PC-3 (cell line): ENCODE measurements at regions not wholly inside any gene's neighbourhood (a gene's known extent, or its start where the extent isn't known, plus 50 kb on each side); places are given as distances from the start of the nearest gene placed in this dataset.
"Not testable (repeated sequence)": the region's sequence is repeated elsewhere in the genome, so short reads cannot be mapped to it uniquely, and the experiment has no call there.

Experiments
- ATAC-seq: fragments of 200-7000 bp; cut with Tn5 transposase; 2 replicates; pipeline ENCODE4 v1.9.1; 2020; ENCODE audit warnings: mild to moderate bottlenecking, moderate library complexity
- BruUV-seq: library from RNA; stranded (reverse); fragments of 400-500 nt; replicated peaks from 2 replicates; lab custom pipeline; 2021; lab: Mats Ljungman, UMichigan
- CTCF ChIA-PET: fragments of 300-600 bp; sonication (Branson Sonifier 250); formaldehyde crosslinking; loops from one replicate; lab custom pipeline; 2022; ENCODE audit warnings: antibody characterized with exemption; lab: Charles Lee
- POLR2A ChIA-PET: fragments of 300-600 bp; sonication (Branson Sonifier 250); formaldehyde crosslinking; loops from one replicate; lab custom pipeline; 2022; ENCODE audit warnings: antibody characterized with exemption; ENCODE audit not compliant: unreplicated experiment; lab: Charles Lee
- DNase-seq: peaks from one replicate; pipeline ENCODE4 v3.0.0-alpha.2; 2015
- H2AFZ ChIP-seq: fragments of 300-600 bp; sonication (generic); 2 replicates; pipeline ENCODE4 v1.6.0; 2016; ENCODE audit warnings: antibody characterized with exemption, low read length
- H3F3A ChIP-seq: fragments of 300-600 bp; sonication (generic); one replicate; pipeline ENCODE4 v1.6.0; 2017; ENCODE audit warnings: antibody characterized with exemption, low read length, control low read depth, mild to moderate bottlenecking; ENCODE audit not compliant: unreplicated experiment
- H3K27ac ChIP-seq: fragments of 300-600 bp; sonication (generic); 2 replicates; pipeline ENCODE4 v1.5.1; 2016; ENCODE audit warnings: mild to moderate bottlenecking, low read length
- H3K27me3 ChIP-seq: fragments of 300-600 bp; sonication (generic); 2 replicates; pipeline ENCODE4 v1.6.1; 2016; ENCODE audit warnings: low read length, mixed read lengths
- H3K36me3 ChIP-seq: fragments of 300-600 bp; sonication (generic); 2 replicates; pipeline ENCODE4 v1.6.1; 2016; ENCODE audit warnings: low read depth, mixed run types, low read length, mixed read lengths
- H3K4me1 ChIP-seq: fragments of 300-600 bp; sonication (generic); 2 replicates; pipeline ENCODE4 v1.5.1; 2016; ENCODE audit warnings: low read length; ENCODE audit not compliant: insufficient read depth
- H3K4me2 ChIP-seq: fragments of 300-600 bp; sonication (generic); 2 replicates; pipeline ENCODE4 v1.6.0; 2016; ENCODE audit warnings: low read length
- H3K4me3 ChIP-seq: fragments of 300-600 bp; sonication (generic); 2 replicates; pipeline ENCODE4 v1.5.1; 2016; ENCODE audit warnings: mild to moderate bottlenecking, low read length, mixed read lengths
- H3K79me2 ChIP-seq: fragments of 300-600 bp; sonication (generic); 2 replicates; pipeline ENCODE4 v1.6.1; 2017; ENCODE audit warnings: low read length, mixed read lengths
- H3K9ac ChIP-seq: fragments of 300-600 bp; sonication (generic); 2 replicates; pipeline ENCODE4 v1.6.0; 2016; ENCODE audit warnings: mild to moderate bottlenecking, low read length
- H3K9me2 ChIP-seq: fragments of 300-600 bp; sonication (generic); replicated peaks from 2 replicates; pipeline ENCODE4 v1.6.1; 2016; ENCODE audit warnings: mixed run types, low read length, mixed read lengths
- H3K9me3 ChIP-seq: fragments of 300-600 bp; sonication (generic); 2 replicates; pipeline ENCODE4 v1.6.1; 2016; ENCODE audit warnings: low read length, mixed read lengths
- H4K20me1 ChIP-seq: fragments of 300-600 bp; sonication (generic); 2 replicates; pipeline ENCODE4 v1.6.1; 2016; ENCODE audit warnings: low read length, mixed read lengths
- EZH2 ChIP-seq: fragments of 300-600 bp; sonication (generic); IDR thresholded peaks from one replicate; pipeline ENCODE4 v1.6.1; 2017; ENCODE audit warnings: antibody characterized with exemption, mild to moderate bottlenecking, low read length; ENCODE audit not compliant: unreplicated experiment
- EZH2phosphoT487 ChIP-seq: fragments of 300-600 bp; sonication (generic); IDR thresholded peaks from 2 replicates; pipeline ENCODE4 v1.6.1; 2018; ENCODE audit warnings: mild to moderate bottlenecking, antibody characterized with exemption, low read length, borderline replicate concordance
- intact Hi-C: fragments of 100-400 bp; cut with micrococcal nuclease; formaldehyde crosslinking; loops from 2 replicates; pipeline ENCODE4 v1.9.0; 2023
- TF ChIP-seq, protein P1 (sequence below): fragments of 300-600 bp; sonication (generic); conservative IDR thresholded peaks from 2 replicates; pipeline ENCODE4 v1.5.1; 2017; ENCODE audit warnings: antibody characterized with exemption, low read depth, mild to moderate bottlenecking, low read length

DNA sequence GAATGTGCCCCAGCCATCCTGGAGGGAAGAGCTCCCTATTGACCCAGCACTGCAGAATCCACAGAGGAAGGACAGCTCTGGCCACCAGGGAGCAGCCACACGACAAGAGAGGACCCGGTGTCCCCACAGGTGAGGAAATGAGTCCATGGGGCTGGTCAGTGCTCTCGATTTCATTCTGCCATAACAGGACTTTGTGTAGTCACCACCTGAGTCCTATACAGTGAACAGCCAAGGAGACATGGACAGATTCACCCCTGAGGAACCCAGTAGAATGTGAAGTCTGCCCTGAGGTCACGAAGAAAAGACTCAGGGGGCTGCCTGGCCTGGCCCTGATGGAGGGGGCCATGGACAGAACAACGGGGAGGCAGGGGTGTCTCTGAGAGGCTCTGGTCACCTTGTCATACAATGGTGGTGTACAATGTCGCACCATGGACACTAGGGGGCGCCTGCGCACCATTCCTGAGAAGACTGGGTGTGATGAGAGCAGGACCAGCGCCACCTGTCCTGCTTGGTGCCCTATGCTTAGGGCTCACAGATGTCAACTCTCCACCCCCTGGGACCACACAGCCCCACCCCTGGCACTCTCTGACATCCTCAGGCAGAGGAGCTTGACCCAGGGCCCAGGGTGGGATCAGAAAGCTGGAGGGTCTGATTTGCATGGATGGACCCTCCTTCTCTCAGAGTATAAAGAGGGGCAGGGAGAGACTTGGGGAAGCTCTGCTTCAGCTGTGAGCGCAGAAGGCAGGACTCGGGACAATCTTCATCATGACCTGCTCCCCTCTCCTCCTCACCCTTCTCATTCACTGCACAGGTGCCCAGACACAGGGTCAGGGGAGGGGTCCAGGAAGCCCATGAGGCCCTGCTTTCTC lies 77.4 kb downstream of the VPREB1 start:
- H3K4me1 ChIP-seq, POLR2A ChIA-PET: not testable (repeated sequence)

DNA sequence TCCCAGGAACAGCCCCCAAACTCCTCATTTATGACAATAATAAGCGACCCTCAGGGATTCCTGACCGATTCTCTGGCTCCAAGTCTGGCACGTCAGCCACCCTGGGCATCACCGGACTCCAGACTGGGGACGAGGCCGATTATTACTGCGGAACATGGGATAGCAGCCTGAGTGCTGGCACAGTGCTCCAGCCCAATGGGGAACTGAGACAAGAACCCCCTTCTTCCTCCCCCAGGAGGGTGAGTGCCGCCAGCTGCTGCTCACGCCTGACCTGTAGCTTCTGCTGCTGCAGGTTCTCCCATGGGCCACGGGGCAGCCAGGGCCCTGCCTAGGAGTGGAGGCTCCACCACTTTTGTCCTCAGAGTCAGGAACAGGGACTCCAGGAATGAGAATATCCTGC lies 78.2 kb downstream of the VPREB1 start:
- H3K4me2 ChIP-seq = no peak overlapping the region
- no peak overlapping the region for H3K27ac ChIP-seq
- H3K36me3 ChIP-seq = no peaks in the 10 kb centered on the region
- intact Hi-C loops = loop anchor here (5.0 kb wide), 1 partner anchor 115 kb away; no protein-coding TSS in a partner anchor
- POLR2A ChIA-PET = no interaction called here
- no TSS peak for BruUV-seq
- H3K27me3 ChIP-seq = no peaks in the 10 kb centered on the region
- H3K9ac ChIP-seq = no peak overlapping the region
- H3F3A ChIP-seq = no peaks in the 10 kb centered on the region
- ATAC-seq = no peak
- no peak overlapping the region for H3K4me3 ChIP-seq
- no peaks in the 10 kb centered on the region for H3K79me2 ChIP-seq
- H3K4me1 ChIP-seq = no peaks in the 10 kb centered on the region
- no peaks in the 10 kb centered on the region for H3K9me3 ChIP-seq
- no peaks in the 10 kb centered on the region for H3K9me2 ChIP-seq
- no peak for DNase-seq
- no peak overlapping the region for H2AFZ ChIP-seq
- TF ChIP-seq EZH2phosphoT487 (no peak), EZH2 (no peak)
- TF ChIP-seq, protein P1, sequence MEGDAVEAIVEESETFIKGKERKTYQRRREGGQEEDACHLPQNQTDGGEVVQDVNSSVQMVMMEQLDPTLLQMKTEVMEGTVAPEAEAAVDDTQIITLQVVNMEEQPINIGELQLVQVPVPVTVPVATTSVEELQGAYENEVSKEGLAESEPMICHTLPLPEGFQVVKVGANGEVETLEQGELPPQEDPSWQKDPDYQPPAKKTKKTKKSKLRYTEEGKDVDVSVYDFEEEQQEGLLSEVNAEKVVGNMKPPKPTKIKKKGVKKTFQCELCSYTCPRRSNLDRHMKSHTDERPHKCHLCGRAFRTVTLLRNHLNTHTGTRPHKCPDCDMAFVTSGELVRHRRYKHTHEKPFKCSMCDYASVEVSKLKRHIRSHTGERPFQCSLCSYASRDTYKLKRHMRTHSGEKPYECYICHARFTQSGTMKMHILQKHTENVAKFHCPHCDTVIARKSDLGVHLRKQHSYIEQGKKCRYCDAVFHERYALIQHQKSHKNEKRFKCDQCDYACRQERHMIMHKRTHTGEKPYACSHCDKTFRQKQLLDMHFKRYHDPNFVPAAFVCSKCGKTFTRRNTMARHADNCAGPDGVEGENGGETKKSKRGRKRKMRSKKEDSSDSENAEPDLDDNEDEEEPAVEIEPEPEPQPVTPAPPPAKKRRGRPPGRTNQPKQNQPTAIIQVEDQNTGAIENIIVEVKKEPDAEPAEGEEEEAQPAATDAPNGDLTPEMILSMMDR = no peak
- CTCF ChIA-PET = interaction anchor here (0.6 kb wide), 1 partner anchor 127 kb away, joined by 9 read pairs; no protein-coding TSS in a partner anchor
- no peaks in the 10 kb centered on the region for H4K20me1 ChIP-seq

More for the DNA sequence above, 77.4 kb downstream of the VPREB1 start:
- peak; percentile 94 for ATAC-seq
- H3K79me2 ChIP-seq, H3K27me3 ChIP-seq, H3K9ac ChIP-seq, CTCF ChIA-PET, H2AFZ ChIP-seq, H3K36me3 ChIP-seq, H3K9me2 ChIP-seq, H3K4me3 ChIP-seq, H3K9me3 ChIP-seq, BruUV-seq, H4K20me1 ChIP-seq, H3K4me2 ChIP-seq, H3F3A ChIP-seq, H3K27ac ChIP-seq: not testable (repeated sequence)
- DNase-seq = peak; percentile 73
- intact Hi-C loops = loop anchor here (5.0 kb wide), 1 partner anchor 115 kb away; no protein-coding TSS in a partner anchor
- TF ChIP-seq, protein P1 = peak; percentile 68

DNA sequence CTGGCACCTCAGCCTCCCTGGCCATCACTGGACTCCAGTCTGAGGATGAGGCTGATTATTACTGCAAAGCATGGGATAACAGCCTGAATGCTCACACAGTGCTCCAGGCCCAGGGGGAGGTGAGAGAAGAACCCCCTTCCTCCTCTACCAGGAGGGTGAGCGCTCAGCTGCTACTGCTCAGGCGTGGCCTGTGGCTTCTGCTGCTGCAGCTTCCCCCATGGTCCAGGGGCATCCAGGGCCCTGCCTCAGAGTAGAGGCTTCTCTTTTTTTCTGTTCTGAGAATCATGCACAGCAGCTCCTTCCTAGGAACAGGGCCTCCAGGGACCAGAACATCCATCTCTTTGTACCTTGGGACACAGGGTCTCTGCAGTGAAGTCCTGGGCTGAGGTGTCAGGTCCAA lies 83.1 kb downstream of the VPREB1 start:
- no peaks in the 10 kb centered on the region for H3K9me3 ChIP-seq
- ChIA-PET CTCF (no interaction called here), POLR2A (no interaction called here)
- H3K27me3 ChIP-seq = no peaks in the 10 kb centered on the region
- H2AFZ ChIP-seq = no peak overlapping the region
- no peak overlapping the region for H3K4me3 ChIP-seq
- no peak for ATAC-seq
- intact Hi-C loops = no loop called here
- no peaks in the 10 kb centered on the region for H3K79me2 ChIP-seq
- no TSS peak for BruUV-seq
- TF ChIP-seq EZH2 (no peak), EZH2phosphoT487 (no peak)
- TF ChIP-seq, protein P1 = no peak
- no peaks in the 10 kb centered on the region for H3F3A ChIP-seq
- no peak overlapping the region for H3K27ac ChIP-seq
- H3K36me3 ChIP-seq = no peaks in the 10 kb centered on the region
- H3K4me2 ChIP-seq = no peak overlapping the region
- H3K9ac ChIP-seq = no peak overlapping the region
- no peaks in the 10 kb centered on the region for H3K9me2 ChIP-seq
- no peaks in the 10 kb centered on the region for H4K20me1 ChIP-seq
- no peaks in the 10 kb centered on the region for H3K4me1 ChIP-seq
- no peak for DNase-seq
